ENCODE measurements at regions not wholly inside any gene's neighbourhood (a gene's known extent, or its start where the extent isn't known, plus 50 kb on each side); places are given as distances from the start of the nearest gene placed in this dataset.
"Not testable (repeated sequence)": the region's sequence is repeated elsewhere in the genome, so short reads cannot be mapped to it uniquely, and the experiment has no call there.

- no peak overlapping the region; the same call in 1 of the 2 replicates for H3K4me3 ChIP-seq (ENCODE audit: low read depth, low read length)
- TF ChIP-seq CTCF (IDR thresholded peaks at IDR 0.05; ENCODE audit: control insufficient read depth, extremely low read depth, insufficient read depth): no peak
- no peak for DNase-seq (ENCODE audit: low read depth)
Observed at GRCh38 chr1:99374109-99374508, 109.8 kb downstream of the PLPPR4 start.

- H3K4me3 ChIP-seq (ENCODE audit: low read depth, low read length); DNase-seq (ENCODE audit: low read depth): not testable (repeated sequence)
Observed at GRCh38 chr1:99374693-99375092, 110.4 kb downstream of the PLPPR4 start.

- DNase-seq (ENCODE audit: low read depth): no peak
- H3K4me3 ChIP-seq (ENCODE audit: low read depth, low read length): no peak overlapping the region
- TF ChIP-seq CTCF (IDR thresholded peaks at IDR 0.05; ENCODE audit: control insufficient read depth, extremely low read depth, insufficient read depth): no peak
Observed at GRCh38 chr1:99384021-99384420, 119.7 kb downstream of the PLPPR4 start.

GRCh38 chr1:99385852-99386251 lies 121.6 kb downstream of the PLPPR4 start:
- no peak for DNase-seq (ENCODE audit: low read depth)
- no peak for TF ChIP-seq CTCF (IDR thresholded peaks at IDR 0.05; ENCODE audit: control insufficient read depth, extremely low read depth, insufficient read depth)
- H3K4me3 ChIP-seq (ENCODE audit: low read depth, low read length): no peak overlapping the region

- H3K4me3 ChIP-seq (ENCODE audit: low read depth, low read length): no peak overlapping the region
- TF ChIP-seq CTCF (IDR thresholded peaks at IDR 0.05; ENCODE audit: control insufficient read depth, extremely low read depth, insufficient read depth): no peak
- no peak for DNase-seq (ENCODE audit: low read depth)
Observed at GRCh38 chr1:99396389-99396788, 132.1 kb downstream of the PLPPR4 start.

- DNase-seq (ENCODE audit: low read depth): no peak
- no peak for TF ChIP-seq CTCF (IDR thresholded peaks at IDR 0.05; ENCODE audit: control insufficient read depth, extremely low read depth, insufficient read depth)
Observed at GRCh38 chr1:99397029-99397428, 132.7 kb downstream of the PLPPR4 start.

GRCh38 chr1:99397863-99398262 lies 133.6 kb downstream of the PLPPR4 start:
- DNase-seq (ENCODE audit: low read depth): no peak
- H3K4me3 ChIP-seq (ENCODE audit: low read depth, low read length): no peak overlapping the region
- TF ChIP-seq CTCF (IDR thresholded peaks at IDR 0.05; ENCODE audit: control insufficient read depth, extremely low read depth, insufficient read depth): no peak

More at GRCh38 chr1:99397029-99397428, 132.7 kb downstream of the PLPPR4 start:
- no peak overlapping the region for H3K4me3 ChIP-seq (ENCODE audit: low read depth, low read length)

GRCh38 chr1:99401556-99401955 lies 137.3 kb downstream of the PLPPR4 start:
- not testable (repeated sequence) for DNase-seq (ENCODE audit: low read depth); H3K4me3 ChIP-seq (ENCODE audit: low read depth, low read length)

- DNase-seq (ENCODE audit: low read depth); H3K4me3 ChIP-seq (ENCODE audit: low read depth, low read length): not testable (repeated sequence)
Observed at GRCh38 chr1:99404399-99404798, 140.1 kb downstream of the PLPPR4 start.

GRCh38 chr1:99405325-99405724 lies 141.0 kb downstream of the PLPPR4 start:
- not testable (repeated sequence) for DNase-seq (ENCODE audit: low read depth); H3K4me3 ChIP-seq (ENCODE audit: low read depth, low read length)
